Central memory CD8-positive, alpha-beta T cell (primary cell): ENCODE measurements at regions not wholly inside any gene's neighbourhood (a gene's known extent, or its start where the extent isn't known, plus 50 kb on each side); places are given as distances from the start of the nearest gene placed in this dataset.
"Not testable (repeated sequence)": the region's sequence is repeated elsewhere in the genome, so short reads cannot be mapped to it uniquely, and the experiment has no call there.

Experiments used
- ATAC-seq: fragments of 150-1000 bp; cut with Tn5 transposase; replicated peaks from 2 replicates; pipeline ENCODE4 v1.10.0; 2022; ENCODE audit warnings: mild to moderate bottlenecking, moderate FRiP score, moderate number of reproducible peaks; ENCODE audit not compliant: poor library complexity, severe bottlenecking; ENCODE audit errors: extremely low read depth
- DNase-seq, 2 donors: peaks; one replicate each; pipeline ENCODE4 v3.0.0; 2021; ENCODE audit warnings: low spot score in 2 of 2
- H3K27ac Mint-ChIP-seq: one replicate; pipeline ENCODE4 v1.8.0; 2022; ENCODE audit warnings: low read depth, mild to moderate bottlenecking, moderate library complexity, mixed read lengths
- H3K27me3 Mint-ChIP-seq: one replicate; pipeline ENCODE4 v1.8.0; 2022; ENCODE audit warnings: mixed read lengths
- H3K36me3 Mint-ChIP-seq: one replicate; pipeline ENCODE4 v1.8.0; 2022; ENCODE audit warnings: mild to moderate bottlenecking, moderate library complexity, mixed read lengths; ENCODE audit not compliant: insufficient read depth
- H3K4me1 Mint-ChIP-seq: one replicate; pipeline ENCODE4 v1.8.0; 2022; ENCODE audit warnings: mixed read lengths
- H3K4me3 Mint-ChIP-seq: one replicate; pipeline ENCODE4 v1.8.0; 2022; ENCODE audit warnings: mild to moderate bottlenecking, moderate library complexity, mixed read lengths
- H3K9me3 Mint-ChIP-seq: one replicate; pipeline ENCODE4 v1.8.0; 2022; ENCODE audit warnings: mixed read lengths

DNA sequence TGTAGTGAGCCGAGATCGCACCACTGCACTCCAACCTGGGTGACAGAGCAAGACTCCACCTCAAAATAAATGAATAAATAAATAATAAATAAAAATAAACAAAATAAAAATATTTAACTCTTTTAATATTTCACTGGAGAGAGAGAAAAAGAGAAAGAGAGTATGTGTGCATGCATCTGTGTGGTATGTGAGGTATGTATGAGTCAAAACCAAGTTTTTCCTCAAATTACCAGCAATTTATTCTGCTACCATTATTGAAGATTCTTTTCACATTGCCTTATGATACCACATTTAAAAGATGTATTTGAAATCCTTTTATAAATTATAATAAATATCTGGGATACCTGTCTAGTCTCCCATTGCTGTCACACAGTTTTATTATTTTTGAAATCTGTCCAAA lies 122.1 kb downstream of the CD164 start:
- H3K27me3 Mint-ChIP-seq = no peaks in the 10 kb centered on the region
- DNase-seq (no peak), ATAC-seq (no peak)
- H3K4me1 Mint-ChIP-seq = no peaks in the 10 kb centered on the region
- H3K4me3 Mint-ChIP-seq = no peak overlapping the region
- H3K36me3 Mint-ChIP-seq = peaks cover 2% of the 10 kb centered on the region
- H3K9me3 Mint-ChIP-seq = no peaks in the 10 kb centered on the region
- no peak overlapping the region for H3K27ac Mint-ChIP-seq

DNA sequence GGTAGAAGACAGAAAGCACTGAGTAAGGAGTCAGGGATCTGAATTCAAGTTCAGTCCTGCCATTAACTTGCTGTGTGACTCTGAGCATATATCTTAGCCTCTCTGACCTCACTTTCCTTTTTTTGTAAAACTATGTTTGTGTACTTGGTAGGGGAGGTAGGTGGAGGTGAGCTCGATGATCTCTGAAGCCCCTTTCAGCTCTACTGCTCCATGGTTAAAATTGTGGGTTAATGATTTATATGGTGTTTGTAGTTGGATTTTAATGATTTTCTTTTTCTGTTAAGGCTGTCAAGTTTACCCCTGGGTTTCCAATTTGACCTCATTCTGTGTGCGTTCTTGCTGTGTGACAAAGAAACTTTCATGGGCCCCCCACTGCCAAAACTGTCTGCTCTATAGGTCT lies 124.1 kb downstream of the CD164 start:
- peaks cover 2% of the 10 kb centered on the region for H3K36me3 Mint-ChIP-seq
- no peak overlapping the region for H3K4me3 Mint-ChIP-seq
- no peak for DNase-seq
- no peaks in the 10 kb centered on the region for H3K4me1 Mint-ChIP-seq
- no peaks in the 10 kb centered on the region for H3K27me3 Mint-ChIP-seq
- no peaks in the 10 kb centered on the region for H3K9me3 Mint-ChIP-seq
- no peak for ATAC-seq
- H3K27ac Mint-ChIP-seq = no peak overlapping the region

DNA sequence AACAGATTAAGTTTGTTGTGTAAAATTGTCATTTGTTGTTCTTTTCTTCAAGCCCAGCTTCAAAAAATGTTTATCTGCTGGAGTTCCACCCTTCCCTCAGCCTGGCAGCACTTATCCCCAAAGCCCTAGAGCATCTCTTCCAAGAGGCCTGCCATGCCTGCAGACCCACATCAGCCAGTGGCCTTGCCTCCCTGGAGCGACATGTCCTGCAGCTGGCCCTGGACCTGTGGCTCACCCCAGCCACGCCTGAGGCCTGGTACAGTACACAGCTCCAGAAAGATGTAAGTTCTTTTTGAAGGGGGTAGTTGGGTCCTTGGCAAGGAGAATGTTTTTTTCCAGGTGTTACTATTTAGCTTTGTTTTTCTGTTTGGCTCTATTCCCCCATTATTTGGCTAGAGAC lies 124.8 kb downstream of the CD164 start:
- Mint-ChIP-seq H3K4me3 (no peak overlapping the region), H3K27me3 (no peaks in the 10 kb centered on the region), H3K36me3 (peaks cover 2% of the 10 kb centered on the region), H3K9me3 (no peaks in the 10 kb centered on the region), H3K27ac (no peak overlapping the region), H3K4me1 (no peaks in the 10 kb centered on the region)
- ATAC-seq (no peak), DNase-seq (no peak)

DNA sequence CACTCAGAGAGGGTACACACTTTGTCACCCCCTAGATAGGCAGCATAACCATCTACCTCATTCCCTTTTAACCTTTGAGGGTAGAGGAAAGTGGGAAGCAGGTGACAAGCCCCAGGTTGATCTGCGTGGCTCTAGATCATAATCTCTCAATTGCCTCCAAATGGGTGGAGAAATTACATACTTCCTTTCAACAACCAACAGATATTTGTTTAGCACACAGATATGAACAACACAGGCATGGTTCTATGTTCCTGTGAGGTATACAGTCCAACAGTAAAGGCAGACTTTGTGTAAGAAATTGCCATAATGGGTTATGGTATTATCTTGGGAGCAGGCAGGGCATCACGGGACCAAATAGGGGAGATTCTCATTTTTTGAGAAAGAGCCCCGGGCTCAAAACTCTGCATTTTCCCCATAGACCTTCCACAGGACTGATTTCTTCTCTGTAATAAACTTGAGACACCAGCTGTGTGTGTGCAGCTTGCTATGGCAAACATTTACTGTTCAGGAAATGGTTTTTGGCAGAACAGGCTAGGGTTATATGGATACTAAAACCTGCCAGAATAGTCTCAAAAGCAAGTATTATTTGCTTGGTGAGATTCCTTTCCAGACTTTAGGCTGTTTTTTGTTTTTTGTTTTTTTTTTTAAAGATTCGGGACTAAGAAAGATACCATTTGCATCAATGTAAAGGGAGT lies 126.2 kb downstream of the CD164 start:
- no peak overlapping the region for H3K4me3 Mint-ChIP-seq
- no peaks in the 10 kb centered on the region for H3K9me3 Mint-ChIP-seq
- no peak overlapping the region for H3K27ac Mint-ChIP-seq
- no peak for DNase-seq
- no peak for ATAC-seq
- H3K27me3 Mint-ChIP-seq = peaks cover 7% of the 10 kb centered on the region
- H3K36me3 Mint-ChIP-seq = no peaks in the 10 kb centered on the region
- H3K4me1 Mint-ChIP-seq = no peaks in the 10 kb centered on the region

DNA sequence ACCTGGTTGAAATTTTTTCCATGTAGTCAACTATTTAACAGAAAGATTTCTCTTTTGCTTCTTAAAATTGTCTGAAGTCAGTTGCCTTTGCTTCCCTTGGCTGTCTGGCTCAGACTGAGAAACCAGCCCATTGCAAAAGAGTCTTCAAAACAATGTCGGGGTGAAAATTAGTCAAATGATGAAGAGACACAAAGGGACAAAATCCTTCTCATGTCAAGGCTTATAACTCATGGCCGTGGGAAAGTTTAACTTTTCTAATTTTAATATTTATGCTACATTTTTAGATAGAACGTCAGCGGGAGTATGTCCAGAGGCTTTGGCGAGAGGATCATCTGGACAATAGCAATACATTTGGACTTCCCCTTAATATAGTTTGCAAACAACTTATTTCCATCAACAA lies 127.2 kb downstream of the CD164 start:
- Mint-ChIP-seq H3K36me3 (no peaks in the 10 kb centered on the region), H3K9me3 (no peaks in the 10 kb centered on the region), H3K27ac (no peak overlapping the region), H3K4me1 (no peaks in the 10 kb centered on the region), H3K4me3 (no peak overlapping the region), H3K27me3 (peaks cover 9% of the 10 kb centered on the region)
- DNase-seq = no peak
- no peak for ATAC-seq

DNA sequence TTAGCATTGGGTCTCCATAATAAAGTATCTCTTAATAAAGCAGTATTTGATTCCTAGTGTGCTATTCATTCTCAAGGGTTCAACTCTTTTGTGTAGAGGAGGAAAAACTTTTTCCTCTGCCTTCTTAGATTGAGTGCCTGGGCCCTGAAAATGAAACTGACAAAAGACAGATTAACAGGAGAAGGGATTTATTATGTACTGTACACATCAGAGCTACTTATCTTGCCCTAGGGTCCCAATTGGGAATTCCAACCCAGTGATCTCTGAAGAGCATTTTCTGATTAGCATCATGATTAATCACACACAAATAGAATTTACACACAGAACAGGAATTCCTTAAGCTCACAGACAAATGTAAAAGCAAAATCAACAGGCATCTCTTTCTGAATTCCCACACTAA lies 128.9 kb downstream of the CD164 start:
- ATAC-seq = no peak

DNA sequence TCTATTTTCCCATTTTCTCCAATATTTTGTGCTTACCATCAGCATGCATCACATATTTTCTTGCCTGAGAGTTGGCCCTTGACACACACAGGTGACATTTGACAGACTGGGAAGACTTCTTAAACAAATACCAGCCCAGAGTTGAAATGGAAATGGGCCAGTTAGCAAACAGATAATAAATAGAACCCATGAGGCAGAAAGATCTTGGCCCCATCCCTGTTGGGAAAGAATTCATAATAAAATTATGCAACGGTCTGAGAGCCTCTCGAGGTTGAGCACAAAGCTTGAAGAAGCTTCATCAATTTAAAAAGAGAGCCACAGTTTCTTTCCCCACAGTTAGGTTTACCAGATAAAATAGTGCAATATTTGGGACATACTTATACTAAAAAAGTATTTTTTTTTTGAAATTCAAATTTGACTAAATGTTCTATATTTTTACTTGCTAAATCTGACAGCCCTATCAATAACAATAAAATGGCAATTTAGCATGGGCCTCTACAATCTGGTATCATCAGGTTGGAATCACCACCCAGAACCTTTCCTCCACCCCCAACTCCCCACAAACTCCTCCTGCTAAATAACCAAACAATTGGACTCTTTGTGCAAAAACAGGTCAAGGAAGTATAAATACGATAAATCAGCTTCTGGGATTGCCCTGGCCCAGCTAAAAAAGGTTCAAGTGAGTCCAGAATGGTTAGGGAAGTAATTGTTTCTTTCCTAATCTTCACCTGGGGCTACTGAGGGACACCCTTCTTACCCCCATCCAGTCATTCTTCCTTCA lies 129.8 kb downstream of the CD164 start:
- H3K27me3 Mint-ChIP-seq = peaks cover 9% of the 10 kb centered on the region
- H3K27ac Mint-ChIP-seq = no peak overlapping the region
- no peak overlapping the region for H3K4me3 Mint-ChIP-seq
- no peaks in the 10 kb centered on the region for H3K36me3 Mint-ChIP-seq
- H3K4me1 Mint-ChIP-seq = no peaks in the 10 kb centered on the region
- ATAC-seq (no peak), DNase-seq (no peak)
- H3K9me3 Mint-ChIP-seq = no peaks in the 10 kb centered on the region

More for the DNA sequence above, 128.9 kb downstream of the CD164 start:
- Mint-ChIP-seq H3K27ac (no peak overlapping the region), H3K9me3 (no peaks in the 10 kb centered on the region), H3K27me3 (peaks cover 9% of the 10 kb centered on the region), H3K4me3 (no peak overlapping the region), H3K4me1 (no peaks in the 10 kb centered on the region), H3K36me3 (no peaks in the 10 kb centered on the region)
- no peak for DNase-seq

DNA sequence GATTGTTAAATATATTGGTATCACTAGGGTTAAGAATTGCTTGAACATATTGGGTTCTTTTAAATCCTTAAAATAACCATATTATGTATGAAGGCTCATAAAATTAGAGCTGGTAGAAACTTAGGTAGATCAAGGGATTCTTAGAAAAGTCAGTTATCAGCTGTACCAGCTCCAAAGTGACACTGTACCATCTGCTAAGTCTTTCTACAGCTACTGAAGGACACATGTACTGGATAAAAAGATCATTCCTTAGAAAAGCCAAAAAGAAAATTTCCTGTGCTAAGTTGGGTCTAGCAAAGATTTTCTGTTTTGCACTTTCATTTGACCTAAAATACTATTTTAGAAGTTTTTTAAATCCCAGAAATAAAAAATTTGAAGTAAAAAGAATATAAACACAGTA lies 130.4 kb downstream of the CD164 start:
- DNase-seq = no peak
- Mint-ChIP-seq H3K27ac (no peak overlapping the region), H3K27me3 (peaks cover 9% of the 10 kb centered on the region), H3K4me1 (no peaks in the 10 kb centered on the region), H3K36me3 (no peaks in the 10 kb centered on the region), H3K4me3 (no peak overlapping the region), H3K9me3 (no peaks in the 10 kb centered on the region)
- no peak for ATAC-seq

DNA sequence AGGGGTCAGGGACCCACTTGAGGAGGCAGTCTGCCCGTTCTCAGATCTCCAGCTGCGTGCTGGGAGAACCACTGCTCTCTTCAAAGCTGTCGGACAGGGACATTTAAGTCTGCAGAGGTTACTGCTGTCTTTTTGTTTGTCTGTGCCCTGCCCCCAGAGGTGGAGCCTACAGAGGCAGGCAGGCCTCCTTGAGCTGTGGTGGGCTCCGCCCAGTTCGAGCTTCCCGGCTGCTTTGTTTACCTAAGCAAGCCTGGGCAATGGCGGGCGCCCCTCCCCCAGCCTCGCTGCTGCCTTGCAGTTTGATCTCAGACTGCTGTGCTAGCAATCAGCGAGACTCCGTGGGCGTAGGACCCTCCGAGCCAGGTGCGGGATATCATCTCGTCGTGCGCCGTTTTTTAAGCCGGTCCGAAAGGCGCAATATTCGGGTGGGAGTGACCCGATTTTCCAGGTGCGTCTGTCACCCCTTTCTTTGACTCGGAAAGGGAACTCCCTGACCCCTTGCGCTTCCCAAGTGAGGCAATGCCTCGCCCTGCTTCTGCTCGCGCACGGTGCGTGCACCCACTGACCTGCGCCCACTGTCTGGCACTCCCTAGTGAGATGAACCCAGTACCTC lies 131.6 kb downstream of the CD164 start:
- not testable (repeated sequence) for H3K4me3 Mint-ChIP-seq

DNA sequence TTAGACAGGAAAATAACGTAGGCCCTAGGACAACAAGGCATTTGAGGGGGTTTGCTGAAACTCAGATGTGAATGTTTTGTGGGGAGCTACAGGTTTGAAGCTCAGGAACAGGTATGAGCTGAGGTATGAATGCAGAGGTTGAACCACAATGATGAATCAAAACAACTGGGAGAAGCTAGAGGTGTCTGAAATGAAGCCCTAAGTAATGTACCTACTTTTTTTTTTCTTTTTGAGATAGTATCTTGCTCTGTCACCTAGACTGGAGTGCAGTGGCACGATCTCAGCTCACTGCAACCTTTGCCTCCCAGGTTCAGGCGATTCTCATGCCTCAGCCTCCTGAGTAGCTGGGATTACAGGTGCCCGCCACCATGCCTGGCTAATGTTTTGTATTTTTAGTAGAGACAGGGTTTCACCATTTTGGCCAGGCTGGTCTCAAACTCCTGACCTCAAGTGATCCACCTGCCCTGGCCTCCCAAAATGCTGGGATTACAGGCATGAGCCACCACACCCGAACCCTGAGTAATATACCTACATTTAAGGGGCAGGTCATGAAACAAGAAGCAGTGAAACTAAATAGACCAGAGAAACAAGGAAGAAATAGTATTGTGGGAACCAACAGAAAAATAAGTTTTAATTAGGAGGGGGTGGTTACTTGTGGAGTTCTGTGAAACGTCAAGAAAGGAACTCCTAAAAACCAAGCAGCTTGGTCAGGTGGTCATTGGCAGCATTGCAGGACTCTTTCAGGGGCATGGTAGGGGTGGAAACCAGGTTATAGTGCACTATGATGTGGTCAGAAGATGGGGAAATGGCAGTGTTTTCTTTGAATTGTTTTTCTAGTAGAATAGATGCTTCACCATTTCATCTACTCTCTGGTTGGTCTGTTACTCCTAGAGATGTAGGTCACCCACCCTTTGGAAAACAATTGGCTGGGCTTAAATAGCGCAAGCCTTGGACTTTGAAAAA lies 138.1 kb downstream of the CD164 start:
- DNase-seq = no peak
- Mint-ChIP-seq H3K4me1 (no peaks in the 10 kb centered on the region), H3K27ac (no peak overlapping the region), H3K4me3 (no peak overlapping the region), H3K36me3 (peaks cover 2% of the 10 kb centered on the region), H3K9me3 (no peaks in the 10 kb centered on the region), H3K27me3 (no peaks in the 10 kb centered on the region)
- ATAC-seq = no peak

More for the DNA sequence above, 131.6 kb downstream of the CD164 start:
- H3K27ac Mint-ChIP-seq, H3K4me1 Mint-ChIP-seq, H3K36me3 Mint-ChIP-seq, H3K9me3 Mint-ChIP-seq, ATAC-seq, DNase-seq, H3K27me3 Mint-ChIP-seq: not testable (repeated sequence)

DNA sequence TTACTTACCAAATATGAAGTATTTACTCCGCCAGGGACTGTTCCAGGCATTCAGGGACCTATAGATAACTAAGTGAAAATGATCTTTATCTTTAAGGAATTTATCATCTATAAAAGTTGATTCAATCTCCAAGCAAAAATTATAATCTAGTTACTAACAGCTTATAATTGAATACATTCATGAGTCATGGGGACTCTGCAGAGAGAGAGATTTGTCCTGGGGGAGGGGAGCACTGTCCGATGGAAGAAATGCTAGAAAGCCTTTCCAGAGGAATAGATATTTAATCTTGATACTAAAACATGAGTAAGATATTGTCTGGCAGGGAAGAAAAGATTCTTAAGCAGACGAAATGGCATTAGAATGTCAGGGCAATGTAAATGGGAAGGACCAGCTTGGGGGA lies 139.3 kb downstream of the CD164 start:
- ATAC-seq (no peak), DNase-seq (no peak)
- no peak overlapping the region for H3K27ac Mint-ChIP-seq
- H3K4me1 Mint-ChIP-seq = no peaks in the 10 kb centered on the region
- no peak overlapping the region for H3K4me3 Mint-ChIP-seq
- H3K9me3 Mint-ChIP-seq = no peaks in the 10 kb centered on the region
- no peaks in the 10 kb centered on the region for H3K27me3 Mint-ChIP-seq
- peaks cover 2% of the 10 kb centered on the region for H3K36me3 Mint-ChIP-seq

DNA sequence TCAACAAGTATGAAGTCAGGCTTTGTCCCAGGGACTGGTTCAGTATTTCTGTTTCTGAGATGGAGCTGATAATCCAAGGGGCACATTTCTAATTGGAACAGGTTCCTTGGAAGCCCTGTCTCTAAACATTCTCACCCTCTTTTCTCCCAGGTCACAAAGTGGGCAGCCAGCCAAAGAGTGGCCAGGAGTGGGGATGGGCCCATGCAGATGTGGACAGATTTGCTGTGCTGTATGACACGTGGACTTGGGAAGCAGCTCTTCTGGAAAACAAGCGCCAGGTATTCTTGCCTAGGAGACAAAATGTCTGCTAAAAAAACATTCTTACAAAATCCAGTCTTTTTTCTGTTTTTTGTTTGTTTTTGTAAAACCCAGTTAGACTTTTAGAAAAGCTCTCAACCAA lies 140.2 kb downstream of the CD164 start:
- Mint-ChIP-seq H3K36me3 (peaks cover 2% of the 10 kb centered on the region), H3K27me3 (no peaks in the 10 kb centered on the region), H3K4me1 (peaks cover 9% of the 10 kb centered on the region), H3K27ac (no peak overlapping the region), H3K9me3 (no peaks in the 10 kb centered on the region), H3K4me3 (no peak overlapping the region)
- DNase-seq (no peak), ATAC-seq (no peak)
